ENCODE measurements at regions not wholly inside any gene's neighbourhood (a gene's known extent, or its start where the extent isn't known, plus 50 kb on each side); places are given as distances from the start of the nearest gene placed in this dataset.

DNA sequence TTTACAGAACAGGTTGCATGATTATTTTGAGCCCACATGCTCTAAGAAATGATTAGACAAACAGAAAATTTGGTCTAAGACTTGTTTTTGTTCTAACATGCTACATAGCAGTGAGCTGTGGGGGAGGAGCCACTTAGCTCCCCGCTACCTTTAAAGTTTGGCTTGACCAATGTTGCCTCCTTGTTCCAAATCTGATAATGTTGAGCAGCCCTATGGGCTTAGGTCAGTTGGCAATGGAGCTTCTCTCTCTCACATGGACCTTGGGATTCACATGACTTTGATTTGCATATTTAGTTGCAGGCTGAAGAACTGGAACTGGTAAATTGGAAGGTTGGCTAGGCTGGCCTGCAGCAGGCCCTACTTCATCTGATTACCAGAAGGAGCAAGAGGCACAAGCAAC, 116.4 kb downstream of the EBLN2 start:
- 0 out of 2 replicates have a peak overlapping the region, but pooled peaks have one; percentile 23 for H2AFZ ChIP-seq (ENCODE audit: low read length)
- WGBS, 2 experiments (ENCODE audit: extremely low coverage in 1 of 2, insufficient coverage in 1 of 2, insufficient read length in 1 of 2, insufficient replicate concordance in 2 of 2, low coverage in 1 of 2, low lambda C conversion rate in 2 of 2, missing lambda C conversion rate in 1 of 2): 100% methylated on average over 1 of the region's 1 CpG; no CpG with 5 or more reads in 1 of the 2 experiments
- no peak for TF ChIP-seq JUND (IDR thresholded peaks at IDR 0.05; ENCODE audit: low read length)
- TF ChIP-seq RXRA (IDR thresholded peaks at IDR 0.05; ENCODE audit: insufficient read depth, low read depth, low read length): no peak
- no peak for TF ChIP-seq NRF1 (IDR thresholded peaks at IDR 0.05; ENCODE audit: low read depth, low read length)
- no peak for TF ChIP-seq CTBP2 (IDR thresholded peaks at IDR 0.05; ENCODE audit: borderline replicate concordance, insufficient read depth, insufficient read length, low read length)
- no peak for TF ChIP-seq PHF8 (conservative IDR thresholded peaks at IDR 0.05; ENCODE audit: low read depth, low read length)
- no peak for TF ChIP-seq BRCA1 (IDR thresholded peaks at IDR 0.05; ENCODE audit: low read depth, low read length)
- no peak for TF ChIP-seq BACH1 (IDR thresholded peaks at IDR 0.05; ENCODE audit: low read length)
- no peak for TF ChIP-seq USF2 (IDR thresholded peaks at IDR 0.05; ENCODE audit: low read length)
- TF ChIP-seq EZH2 (IDR thresholded peaks at IDR 0.05; ENCODE audit: low read depth, low read length, severe bottlenecking): no peak
- no peak for TF ChIP-seq SAP30 (IDR thresholded peaks at IDR 0.05; ENCODE audit: insufficient read depth, insufficient replicate concordance, low read length)
- TF ChIP-seq CHD2 (IDR thresholded peaks at IDR 0.05; ENCODE audit: low read length): no peak
- no peak for TF ChIP-seq RAD21 (IDR thresholded peaks at IDR 0.05 in 1 of 2, conservative IDR thresholded peaks at IDR 0.05 in 1 of 2; ENCODE audit: low read depth in 2 of 2, low read length in 2 of 2)
- TF ChIP-seq TAF1 (IDR thresholded peaks at IDR 0.05; ENCODE audit: low read depth, low read length): no peak
- TF ChIP-seq POLR2AphosphoS5 (IDR thresholded peaks at IDR 0.05; ENCODE audit: low read depth, low read length): no peak

More for the DNA sequence above, 116.4 kb downstream of the EBLN2 start:
- CTCF ChIA-PET (ENCODE audit: partially characterized antibody): interaction anchor here (0.7 to 3.4 kb wide), 4 partner anchors 14 to 726 kb away, joined by 3 to 19 read pairs (median 4); no protein-coding TSS in a partner anchor
- H3K4me1 ChIP-seq (replicated peaks in 1 of 4; ENCODE audit: control insufficient read depth in 3 of 4, insufficient read depth in 4 of 4, low read length in 3 of 4): peaks cover 0 to 10% (median 6%) of the 10 kb centered on the region in 4 experiments; a peak in 4 of 7 replicates
- no peak overlapping the region for H3K4me3 ChIP-seq (ENCODE audit: extremely low read depth in 1 of 4, insufficient read depth in 2 of 4, low read depth in 3 of 4, low read length in 4 of 4)
- H2AK5ac ChIP-seq (ENCODE audit: low read depth, low read length): no peak overlapping the region
- H4K5ac ChIP-seq (ENCODE audit: insufficient read length, low read depth, low read length): no peak overlapping the region
- no peak overlapping the region for H4K8ac ChIP-seq (ENCODE audit: extremely low read depth, insufficient read depth, low read length)
- H2BK20ac ChIP-seq (ENCODE audit: low read length): no peak overlapping the region
- H3K79me2 ChIP-seq (ENCODE audit: control insufficient read depth in 1 of 2, insufficient read depth in 2 of 2, low read length in 2 of 2): no peaks in the 10 kb centered on the region
- no peak overlapping the region for H3K23ac ChIP-seq (ENCODE audit: insufficient read length)
- no peaks in the 10 kb centered on the region for H3K9me3 ChIP-seq (ENCODE audit: insufficient read depth in 2 of 2, low read depth in 1 of 2, low read length in 1 of 2)
- H3K27ac ChIP-seq (ENCODE audit: low read depth, low read length): no peak overlapping the region
- H2BK12ac ChIP-seq (ENCODE audit: low read depth, low read length): no peak overlapping the region
- no peak for FAIRE-seq
- H3K18ac ChIP-seq (ENCODE audit: extremely low read depth, low read length): no peak overlapping the region
- H4K91ac ChIP-seq (replicated peaks; ENCODE audit: insufficient read length, low read length): no peak overlapping the region
- POLR2A ChIA-PET (ENCODE audit: partially characterized antibody): no interaction called here
- H3K4me2 ChIP-seq (ENCODE audit: insufficient read depth in 1 of 2, low read depth in 2 of 2, low read length in 2 of 2): no peak overlapping the region
- H3K9ac ChIP-seq (replicated peaks in 1 of 4; ENCODE audit: extremely low read depth in 1 of 4, low read depth in 3 of 4, low read length in 3 of 4): no peak overlapping the region
- H3K4ac ChIP-seq (replicated peaks; ENCODE audit: insufficient read length, low read depth, low read length): no peak overlapping the region
- no peaks in the 10 kb centered on the region for H3K79me1 ChIP-seq (ENCODE audit: low read depth, low read length)
- no peak for DNase-seq (ENCODE audit: low read depth in 1 of 2, low spot score in 2 of 2)
- H3K56ac ChIP-seq (replicated peaks; ENCODE audit: insufficient read length, low read depth, low read length): no peak overlapping the region
- no peaks in the 10 kb centered on the region for H3K36me3 ChIP-seq (ENCODE audit: control insufficient read depth in 2 of 4, insufficient read depth in 4 of 4, low read length in 3 of 4)
- H3K23me2 ChIP-seq (ENCODE audit: low read depth, low read length): no peaks in the 10 kb centered on the region
- no peak overlapping the region for H2BK5ac ChIP-seq (ENCODE audit: low read depth, low read length)
- H2BK15ac ChIP-seq (ENCODE audit: low read length): no peak overlapping the region
- H2BK120ac ChIP-seq (replicated peaks; ENCODE audit: low read depth, low read length): no peak overlapping the region
- H3K14ac ChIP-seq (ENCODE audit: insufficient read length): no peak overlapping the region
- H3K27me3 ChIP-seq (replicated peaks in 1 of 4; ENCODE audit: control insufficient read depth in 3 of 4, extremely low read depth in 1 of 4, insufficient read depth in 3 of 4, low read length in 3 of 4): no peaks in the 10 kb centered on the region
- H4K20me1 ChIP-seq (replicated peaks in 1 of 2; ENCODE audit: control insufficient read depth in 1 of 2, insufficient read depth in 2 of 2, low read length in 2 of 2): no peaks in the 10 kb centered on the region
